HG03066 (cell line): ENCODE measurements at regions not wholly inside any gene's neighbourhood (a gene's known extent, or its start where the extent isn't known, plus 50 kb on each side); places are given as distances from the start of the nearest gene placed in this dataset.

Source experiments
- ATAC-seq: cut with Tn5 transposase; IDR thresholded peaks from one replicate; pipeline ENCODE4 v1.9.1; 2021; ENCODE audit warnings: low read depth; ENCODE audit not compliant: unreplicated experiment

DNA sequence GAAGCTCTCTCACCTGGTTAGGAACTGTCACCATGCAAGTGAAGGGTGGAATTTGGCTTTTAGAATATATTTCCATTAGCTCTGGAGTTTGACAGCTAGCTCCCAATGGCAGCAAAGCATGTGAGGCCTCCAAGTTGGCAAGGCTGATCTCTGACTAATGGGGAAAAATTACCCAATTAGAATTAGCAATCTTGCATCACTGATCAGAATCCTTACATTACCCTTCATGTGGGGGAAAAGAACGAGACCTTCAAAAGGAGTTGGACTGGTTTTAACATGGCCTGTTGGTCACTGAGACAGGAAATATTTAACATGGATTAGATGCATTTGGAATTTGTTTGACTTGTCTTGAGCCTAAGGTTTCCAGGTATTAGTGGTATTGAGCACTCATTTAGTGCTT lies 192.3 kb upstream of the GDNF start:
- no peak for ATAC-seq

DNA sequence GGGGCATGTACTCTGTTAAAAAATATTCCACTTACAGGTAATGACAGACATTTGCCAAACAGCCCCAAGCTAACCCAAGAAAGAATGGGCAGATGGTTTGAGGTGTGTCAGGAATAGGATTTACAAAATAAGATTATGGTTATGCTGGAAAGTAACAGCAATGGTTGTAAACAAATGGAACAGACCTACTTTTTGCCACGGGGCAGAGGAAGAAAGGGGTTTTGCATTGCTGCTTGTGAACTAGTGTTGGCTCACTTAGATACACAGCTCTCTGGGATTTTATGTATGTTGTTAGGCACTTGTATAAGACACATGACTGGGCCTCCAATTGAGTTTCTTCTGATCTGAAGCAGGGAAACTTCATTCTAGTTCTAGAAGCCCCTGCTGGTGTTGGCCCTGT lies 191.5 kb upstream of the GDNF start:
- no peak for ATAC-seq

DNA sequence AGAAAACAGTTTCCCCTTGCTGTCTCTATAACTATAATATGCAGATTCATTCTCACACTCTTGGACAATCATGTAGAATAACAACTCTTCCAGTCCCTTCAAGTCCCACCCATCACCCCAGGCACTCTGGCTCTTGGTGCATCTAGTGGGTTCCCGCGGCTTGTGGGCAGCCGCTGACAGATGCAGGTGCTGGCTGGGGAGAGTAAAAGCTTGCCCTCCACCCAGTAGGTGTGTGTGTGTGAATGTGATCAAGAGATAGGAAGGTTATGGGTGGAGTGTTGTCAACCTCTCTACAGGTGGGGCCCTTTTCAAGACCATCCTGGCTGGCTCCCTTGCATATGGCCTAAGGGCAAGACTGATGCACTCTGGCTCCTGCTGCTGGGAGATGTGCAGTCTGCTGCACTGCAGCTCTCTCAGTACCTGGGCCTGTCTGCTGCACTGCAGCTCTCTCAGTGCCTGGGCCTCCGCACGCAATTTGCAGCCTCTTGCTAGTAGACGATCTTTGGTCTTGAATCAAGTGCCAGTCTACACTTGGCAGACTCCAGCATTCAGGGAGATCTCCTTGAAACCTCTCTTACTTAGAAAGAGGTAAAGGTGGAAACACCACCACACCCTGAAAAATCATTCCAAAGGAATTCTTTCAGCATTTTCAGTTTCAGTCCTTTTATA lies 189.7 kb upstream of the GDNF start:
- no peak for ATAC-seq

DNA sequence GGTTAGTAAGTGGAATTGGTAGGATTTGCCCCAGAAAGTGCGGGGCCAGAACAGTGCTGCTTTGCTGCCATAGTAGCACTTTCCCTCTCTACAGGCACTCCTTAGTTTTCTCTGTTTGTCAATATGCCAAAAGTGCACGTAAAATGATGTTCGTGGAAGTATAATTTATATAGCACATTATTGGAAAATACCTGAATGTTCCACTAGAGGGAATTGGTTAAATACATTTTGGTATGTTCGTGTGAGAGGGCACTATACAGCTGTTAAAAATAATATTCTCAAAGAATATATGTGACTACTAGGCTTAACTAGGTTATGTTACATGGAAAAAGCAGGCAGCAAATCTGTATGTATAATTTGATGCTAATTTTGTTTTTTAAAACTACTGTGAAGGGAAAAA lies 184.0 kb upstream of the GDNF start:
- no peak for ATAC-seq

DNA sequence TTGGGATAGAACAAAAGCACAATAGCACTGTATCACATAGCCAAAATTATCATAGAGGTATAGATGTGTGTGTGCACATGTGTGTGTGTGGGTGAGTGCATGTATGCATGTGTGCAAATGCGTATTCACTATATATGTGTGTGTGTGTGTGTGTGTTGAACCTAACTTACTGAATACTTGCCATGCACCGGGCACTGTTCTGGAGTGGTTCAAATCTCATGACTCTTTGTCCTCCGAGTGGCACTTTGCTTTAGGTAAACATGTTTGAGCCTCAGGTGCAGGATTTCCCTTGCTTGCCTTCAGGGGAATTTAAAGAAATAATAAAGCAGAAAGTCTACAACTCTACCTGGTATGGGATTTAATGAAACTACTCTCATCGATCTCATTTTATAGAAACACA lies 183.5 kb upstream of the GDNF start:
- no peak for ATAC-seq

DNA sequence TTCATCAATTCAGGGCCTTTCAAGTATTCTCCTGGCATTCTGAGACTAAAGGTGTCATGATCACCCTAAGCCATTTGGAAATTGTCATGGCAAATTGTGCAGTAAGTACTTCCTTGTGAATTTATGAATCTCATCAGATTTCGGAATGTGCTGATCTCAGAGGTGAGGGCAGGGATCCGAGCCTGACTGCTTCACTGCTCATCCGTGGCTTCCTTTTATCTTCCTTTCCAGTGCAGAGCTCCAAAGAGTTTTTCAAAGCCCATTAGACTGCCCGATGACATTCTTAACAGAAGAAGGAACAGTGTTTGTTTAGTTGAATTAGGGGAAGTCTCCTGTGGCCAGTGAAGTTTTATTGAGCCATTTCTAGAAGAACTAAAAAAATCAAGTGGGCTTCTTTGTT lies 182.8 kb upstream of the GDNF start:
- ATAC-seq = no peak

DNA sequence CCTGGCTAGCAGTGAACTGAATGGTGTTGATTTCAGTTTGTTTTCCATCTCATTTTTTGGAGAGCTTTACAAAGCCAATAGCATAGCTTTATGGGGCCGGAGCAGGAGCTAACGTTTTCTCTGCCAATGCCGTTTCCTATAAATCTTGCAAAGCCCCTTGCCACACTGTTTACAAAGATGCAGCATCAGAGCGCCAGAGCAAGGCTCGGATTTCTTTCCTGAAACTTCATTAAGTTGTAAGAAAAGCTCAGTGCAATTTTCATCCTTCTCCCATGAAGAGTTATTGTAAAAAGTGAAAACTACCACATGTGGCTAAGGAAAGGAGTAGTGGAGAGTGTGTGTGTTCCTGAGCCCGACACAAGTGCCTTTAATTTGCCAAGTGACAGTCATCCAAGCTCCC lies 178.2 kb upstream of the GDNF start:
- ATAC-seq = no peak

DNA sequence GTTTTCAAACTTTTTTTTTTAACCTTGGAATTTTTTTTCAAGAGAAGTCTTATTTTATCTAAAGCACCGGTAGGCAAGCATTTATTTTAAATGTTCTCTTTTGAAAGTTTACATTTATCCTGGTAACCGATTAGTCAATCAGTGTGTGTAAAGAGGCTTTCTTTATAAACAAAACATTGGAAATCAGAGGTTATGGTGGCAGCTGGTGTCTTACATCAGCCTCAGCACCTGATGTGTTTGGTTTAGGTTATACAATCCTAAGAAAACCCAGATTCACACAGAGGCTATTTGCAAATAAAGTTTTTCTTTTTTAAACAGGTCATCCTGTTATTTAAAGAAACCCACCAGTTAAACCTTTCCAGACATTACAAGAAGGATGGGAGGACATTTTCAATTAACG lies 173.3 kb upstream of the GDNF start:
- ATAC-seq = no peak

DNA sequence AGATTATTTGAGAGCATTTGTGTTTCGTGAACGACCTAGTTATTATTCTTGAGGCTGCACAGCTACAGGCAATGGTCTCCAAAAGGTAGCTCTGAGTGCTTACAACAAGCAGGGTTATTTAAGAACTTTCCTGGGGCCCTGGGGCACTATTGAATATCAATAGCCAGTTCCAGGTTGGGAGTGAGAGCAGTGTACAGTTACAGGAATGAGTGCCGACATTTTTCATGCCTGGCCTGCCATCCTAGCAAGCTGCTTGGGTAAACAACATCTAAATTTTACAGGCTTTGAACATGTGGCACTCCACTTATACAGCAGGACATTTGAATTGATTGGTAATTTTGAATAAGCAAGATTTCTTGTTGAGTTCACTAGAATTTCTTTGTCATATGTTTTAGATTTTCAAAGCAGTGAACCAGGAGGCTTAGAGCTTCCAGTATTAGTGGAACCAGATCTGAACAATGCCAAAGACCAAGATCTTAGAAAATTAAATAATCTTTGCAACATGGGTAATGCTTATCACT lies 171.9 kb upstream of the GDNF start:
- ATAC-seq = no peak

DNA sequence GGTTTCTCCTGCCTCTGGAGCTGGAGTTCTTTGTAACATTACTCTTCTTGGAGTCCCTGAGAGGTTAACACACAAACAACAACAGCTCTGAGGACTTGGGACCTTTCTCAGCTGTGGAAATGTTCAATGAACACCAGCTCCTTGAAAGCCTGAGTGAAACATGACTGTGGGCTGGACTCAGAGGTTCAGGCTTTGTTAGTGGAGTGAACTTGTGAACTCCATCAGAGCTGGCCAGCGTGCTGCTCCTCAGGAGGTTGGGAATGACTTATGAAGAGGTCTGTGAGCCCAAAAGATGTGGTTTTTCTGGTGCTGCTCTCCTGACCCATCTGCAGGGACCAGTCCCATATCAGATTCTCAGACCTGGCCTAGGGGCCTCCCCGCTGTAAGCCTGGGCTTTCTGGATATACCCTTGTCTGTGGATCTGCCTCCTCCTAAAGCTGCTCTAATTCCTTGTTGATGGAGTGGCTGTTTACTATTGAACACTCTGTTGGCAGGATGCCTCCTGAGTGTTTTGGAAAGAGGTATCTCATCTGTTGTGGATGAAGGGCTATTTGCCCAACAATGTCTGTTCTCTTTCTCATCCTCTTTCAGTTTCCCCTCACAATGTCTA lies 170.0 kb upstream of the GDNF start:
- no peak for ATAC-seq

DNA sequence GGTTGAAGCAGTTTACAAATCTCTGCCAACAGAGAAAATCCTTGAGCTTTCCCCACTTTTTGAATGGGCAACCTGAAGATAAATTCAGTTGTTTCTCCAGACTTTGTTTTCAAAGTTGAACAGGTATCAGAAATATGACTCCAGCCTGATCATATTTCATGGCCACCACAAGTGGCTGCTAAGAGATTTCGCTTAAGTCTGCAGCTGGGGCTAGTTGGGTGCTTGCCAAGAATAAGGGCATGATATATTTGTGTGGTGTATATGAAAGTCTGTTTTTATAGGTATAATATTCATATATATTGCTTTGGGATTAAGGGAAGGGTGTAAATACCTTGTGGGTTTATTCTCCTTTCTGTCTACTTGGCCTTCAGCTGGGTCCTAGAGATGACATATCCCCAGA lies 168.4 kb upstream of the GDNF start:
- no peak for ATAC-seq

DNA sequence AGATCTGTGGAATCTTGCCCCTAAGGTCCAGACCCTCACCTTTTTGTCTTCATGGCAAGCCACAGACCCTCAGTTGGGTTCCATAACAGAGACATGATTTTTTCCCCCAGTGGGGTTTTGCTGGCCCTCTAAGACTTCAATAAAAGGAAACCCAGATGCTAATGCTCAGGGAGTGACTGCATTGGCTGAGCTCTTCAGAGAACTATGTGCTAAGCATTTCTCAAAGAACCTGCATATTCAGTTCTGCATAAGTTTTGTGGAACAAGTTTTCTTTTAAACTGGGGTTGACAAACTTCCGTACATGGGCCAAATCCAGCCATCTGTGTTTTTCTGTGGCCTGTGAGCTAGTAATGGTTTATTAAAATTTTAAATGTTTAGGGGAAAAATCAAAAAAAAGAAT lies 159.8 kb upstream of the GDNF start:
- no peak for ATAC-seq

DNA sequence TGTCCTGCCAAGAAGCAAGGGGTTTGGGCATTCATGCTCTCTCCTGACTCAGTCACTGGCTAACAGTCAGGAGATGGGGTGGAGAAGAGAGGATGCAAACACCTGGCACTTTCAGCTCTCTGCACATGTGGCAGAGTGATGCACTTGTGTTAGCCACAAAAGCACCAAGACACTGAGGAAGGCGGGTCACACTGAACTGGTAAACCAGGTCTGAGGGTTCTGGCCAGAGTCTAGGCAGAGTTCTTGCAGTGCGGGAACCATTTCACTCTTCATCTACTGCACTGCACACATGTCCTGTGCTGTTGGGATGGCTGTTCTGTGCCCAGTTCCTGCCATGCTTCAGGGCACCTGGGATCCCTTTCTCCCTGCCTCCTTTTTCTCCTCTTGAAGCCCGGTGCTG lies 157.1 kb upstream of the GDNF start:
- no peak for ATAC-seq

DNA sequence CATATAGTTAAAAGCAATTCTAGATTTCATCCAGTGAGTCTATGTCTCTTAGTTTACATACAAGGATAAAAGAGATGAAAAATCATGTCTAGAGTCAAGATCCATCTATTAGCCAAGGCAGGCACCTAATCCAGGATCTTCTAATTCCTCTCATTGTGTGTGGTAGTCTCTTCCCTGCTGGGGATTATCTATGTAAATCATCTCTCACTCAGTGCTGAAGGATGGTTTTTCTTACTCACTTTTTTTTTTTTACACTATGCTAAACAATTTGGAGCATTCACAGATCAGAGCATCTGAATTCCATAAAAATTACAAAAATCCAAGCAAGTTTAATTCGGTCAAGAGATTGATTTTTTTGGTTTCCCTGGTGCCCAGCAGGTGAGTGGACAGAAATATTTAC lies 154.9 kb upstream of the GDNF start:
- no peak for ATAC-seq

DNA sequence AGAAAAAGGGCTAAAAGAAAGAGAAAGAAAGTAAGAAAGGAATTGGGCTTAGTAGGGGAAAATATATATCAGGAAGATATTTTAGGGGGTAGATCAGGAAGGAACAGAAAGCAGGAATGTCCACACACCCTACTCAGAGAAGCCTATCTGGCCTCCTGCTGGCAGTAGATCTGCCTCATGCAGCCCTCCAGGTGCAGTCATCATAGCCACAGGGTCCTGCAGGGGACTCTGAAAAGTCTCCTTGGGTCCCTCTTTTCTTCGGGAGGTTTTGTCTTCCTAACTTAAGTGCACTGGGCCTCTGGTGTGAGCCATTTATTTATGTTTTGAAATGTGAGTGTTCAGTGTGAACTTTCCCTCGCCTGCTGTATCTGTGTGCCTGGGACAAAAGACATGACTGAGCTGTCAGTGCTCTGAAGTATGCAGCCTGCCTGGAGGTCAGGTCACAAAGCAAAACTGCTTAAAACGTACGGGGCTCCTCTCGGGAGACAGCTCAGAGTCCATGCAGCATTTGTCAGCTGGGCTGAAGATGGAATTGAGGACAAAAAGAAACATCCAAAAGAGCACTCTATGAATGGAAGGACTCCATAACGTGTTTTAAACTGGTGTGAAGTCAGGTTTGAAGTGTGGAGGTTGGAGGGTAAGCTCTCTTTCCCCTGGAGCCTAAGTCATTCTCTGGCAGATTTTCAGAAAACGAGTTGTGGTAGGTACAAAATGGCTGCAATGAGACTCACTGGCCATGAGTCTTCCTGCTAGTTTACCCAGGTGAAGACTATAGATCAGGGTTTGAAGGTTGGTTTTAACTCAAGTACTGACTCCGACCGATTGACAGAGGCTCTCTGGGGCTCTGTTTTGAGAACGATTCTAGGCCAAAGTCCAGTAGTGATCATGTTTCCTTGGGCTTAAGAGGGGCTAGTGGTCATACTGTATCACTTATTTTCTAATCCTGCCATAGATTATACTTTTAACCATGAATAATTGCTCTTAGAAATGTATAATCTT lies 151.8 kb upstream of the GDNF start:
- no peak for ATAC-seq

DNA sequence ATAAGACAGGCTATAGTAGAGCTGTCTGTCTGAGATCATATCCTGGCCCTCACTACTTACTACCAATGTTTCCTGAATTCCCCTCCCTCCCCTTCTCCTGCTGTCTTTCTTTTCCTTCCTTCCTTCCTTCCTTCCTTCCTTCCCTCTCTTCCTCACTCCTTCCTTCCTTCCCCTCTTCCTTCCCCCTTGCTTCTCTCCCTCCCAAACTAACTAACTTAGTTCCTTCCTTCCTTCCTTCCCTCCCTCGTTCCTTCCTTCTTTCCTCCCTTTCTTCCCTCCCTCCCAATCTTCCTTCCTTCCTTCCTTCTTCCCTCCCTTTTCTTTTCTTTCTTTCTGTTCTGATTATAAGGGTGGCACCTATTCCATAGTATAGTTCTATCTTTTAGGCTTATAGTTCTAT lies 150.0 kb upstream of the GDNF start:
- ATAC-seq = no peak

DNA sequence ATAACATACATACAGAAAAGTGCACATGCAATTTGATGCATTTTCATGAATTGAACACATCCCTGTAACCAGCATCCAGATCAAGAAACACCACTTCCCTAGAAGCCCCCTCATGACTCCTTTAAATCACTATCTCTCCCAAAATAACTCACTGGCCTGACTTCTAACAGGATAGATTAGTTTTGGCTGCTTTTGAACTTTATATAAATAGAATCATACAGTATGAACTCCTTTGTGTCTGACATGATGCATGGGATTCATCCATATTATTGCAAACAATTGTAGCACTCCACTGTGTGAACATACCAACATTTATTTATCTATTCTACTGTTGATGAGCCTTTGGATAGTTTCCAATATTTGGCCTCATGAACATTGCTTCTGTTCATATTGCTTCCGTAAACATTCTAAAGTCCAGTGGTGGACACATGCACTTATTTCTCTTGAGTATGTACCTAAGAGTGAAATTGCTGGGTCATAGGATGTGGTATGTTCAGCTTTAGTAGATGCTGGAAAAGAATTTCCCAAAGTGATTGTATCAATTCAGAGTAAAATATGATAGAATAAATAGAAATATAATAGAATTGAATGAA lies 148.7 kb upstream of the GDNF start:
- ATAC-seq = no peak

DNA sequence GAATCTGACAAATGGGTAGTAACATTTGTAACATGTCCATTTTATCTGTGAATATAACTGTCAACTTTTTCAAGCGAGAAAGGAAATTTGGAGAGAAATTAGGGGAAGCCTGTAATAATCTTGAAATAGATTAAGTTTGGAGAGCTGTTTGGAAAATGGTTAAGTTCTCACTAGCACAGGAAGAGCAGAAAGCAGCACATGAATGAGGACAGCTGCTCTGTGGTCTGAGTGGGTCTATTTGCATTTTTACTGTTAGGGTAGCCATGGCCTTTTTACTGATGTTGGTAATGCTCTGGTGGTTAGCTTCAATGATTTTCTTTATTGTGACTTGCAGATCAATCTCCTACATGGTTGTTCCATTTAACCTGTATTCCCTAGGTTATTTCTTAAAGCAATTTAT lies 144.5 kb upstream of the GDNF start:
- no peak for ATAC-seq

DNA sequence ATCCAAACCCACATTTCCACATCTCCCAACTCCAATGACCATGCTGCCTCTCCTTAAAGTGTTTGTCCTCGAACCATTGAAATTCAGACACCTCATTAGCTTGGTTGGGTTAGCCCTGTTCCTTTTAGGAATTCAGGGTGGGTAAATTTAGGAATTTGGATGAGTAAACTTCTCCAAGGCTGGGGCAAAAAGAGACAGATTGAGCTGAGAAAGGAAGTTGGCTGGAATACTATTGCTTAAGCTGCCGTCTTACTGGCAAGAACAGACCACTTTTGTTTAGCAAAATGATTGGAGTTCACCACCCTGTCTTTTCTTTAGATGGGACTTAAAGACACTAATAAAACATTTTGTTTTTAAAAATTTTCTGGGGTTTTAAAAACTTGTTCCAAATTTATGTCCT lies 143.6 kb upstream of the GDNF start:
- ATAC-seq = no peak

DNA sequence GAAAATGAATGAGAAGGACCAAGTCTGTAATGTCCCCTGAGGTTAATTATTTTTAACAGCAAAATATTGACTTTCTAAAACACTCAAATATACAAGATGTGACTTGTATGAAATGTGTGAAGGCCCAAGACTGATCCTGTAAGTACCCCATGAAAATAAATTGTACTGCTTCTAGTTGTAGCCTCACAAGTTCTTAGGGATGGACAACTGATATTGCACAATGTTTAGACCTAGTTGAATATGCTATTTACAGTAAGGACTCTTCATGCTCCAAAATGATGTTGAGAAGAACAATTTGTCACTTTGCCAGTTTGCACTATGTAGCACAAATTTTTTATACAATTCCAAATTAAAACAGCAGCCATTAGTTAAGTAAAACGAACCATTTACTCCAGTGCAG lies 139.7 kb upstream of the GDNF start:
- ATAC-seq = no peak

DNA sequence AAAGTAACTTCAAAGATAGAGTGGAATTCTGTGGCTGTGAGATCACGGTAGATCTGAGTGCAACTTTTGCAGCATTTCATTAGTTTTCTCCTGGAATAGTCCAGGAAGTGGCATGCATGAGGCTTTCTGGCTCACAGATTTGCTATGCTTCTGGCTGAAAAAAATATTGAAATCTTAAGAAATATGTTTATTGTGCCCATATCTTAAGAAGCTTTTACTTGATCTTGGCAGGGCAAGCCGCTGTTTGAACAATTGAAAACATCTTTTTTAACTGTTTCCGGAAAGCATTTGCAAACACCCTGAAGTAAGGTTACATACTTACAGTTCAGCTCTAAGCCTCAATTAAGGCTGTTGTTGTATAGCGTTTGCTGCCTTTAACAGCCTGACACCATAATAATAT lies 135.7 kb upstream of the GDNF start:
- ATAC-seq = no peak
